Astrocyte (in vitro differentiated cells and primary cell): ENCODE measurements at regions not wholly inside any gene's neighbourhood (a gene's known extent, or its start where the extent isn't known, plus 50 kb on each side); places are given as distances from the start of the nearest gene placed in this dataset.

ENCODE experiments used
- DNase-seq: peaks from one replicate; pipeline ENCODE4 v3.0.0-alpha.2; 2010; ENCODE audit warnings: low read depth
- FAIRE-seq: peaks from 2 replicates; lab custom pipeline; 2011; peaks lifted over from hg19 to GRCh38; lab: Jason Lieb, UNC
- H2AFZ ChIP-seq: 2 replicates; pipeline ENCODE4 v1.6.0; 2012; ENCODE audit warnings: low read depth, low read length, inconsistent platforms
- H3K27ac ChIP-seq: 2 replicates; pipeline ENCODE4 v1.5.1; 2011; ENCODE audit warnings: low read depth, low read length, inconsistent platforms
- H3K27me3 ChIP-seq: 2 replicates; pipeline ENCODE4 v1.6.0; 2011; ENCODE audit warnings: low read length, inconsistent platforms; ENCODE audit not compliant: insufficient read depth
- H3K36me3 ChIP-seq: 2 replicates; pipeline ENCODE4 v1.5.1; 2011; ENCODE audit warnings: low read length, inconsistent platforms; ENCODE audit not compliant: insufficient read depth
- H3K4me1 ChIP-seq: 2 replicates; pipeline ENCODE4 v1.5.1; 2011; ENCODE audit warnings: low read length, inconsistent platforms; ENCODE audit not compliant: insufficient read depth
- H3K4me2 ChIP-seq: 2 replicates; pipeline ENCODE4 v1.6.0; 2012; ENCODE audit warnings: low read length, inconsistent platforms
- H3K4me3 ChIP-seq: 2 replicates; pipeline ENCODE4 v1.5.1; 2011; ENCODE audit warnings: low read depth, mild to moderate bottlenecking, low read length, inconsistent platforms; ENCODE audit not compliant: insufficient read depth
- H3K79me2 ChIP-seq: 2 replicates; pipeline ENCODE4 v1.6.0; 2012; ENCODE audit warnings: mild to moderate bottlenecking, low read length, inconsistent platforms; ENCODE audit not compliant: insufficient read depth
- H3K9ac ChIP-seq: 2 replicates; pipeline ENCODE4 v1.6.0; 2012; ENCODE audit warnings: mild to moderate bottlenecking, low read length, inconsistent platforms
- H3K9me3 ChIP-seq: 2 replicates; pipeline ENCODE4 v1.5.1; 2012; ENCODE audit warnings: low read depth, mild to moderate bottlenecking, low read length, inconsistent platforms; ENCODE audit not compliant: insufficient read depth
- H4K20me1 ChIP-seq: 2 replicates; pipeline ENCODE4 v1.6.0; 2012; ENCODE audit warnings: low read length, inconsistent platforms; ENCODE audit not compliant: insufficient read depth
- H3K27ac Mint-ChIP-seq: one replicate; pipeline ENCODE4 v1.8.0; 2021; ENCODE audit warnings: mild to moderate bottlenecking, mixed read lengths; ENCODE audit not compliant: unreplicated experiment
- H3K27me3 Mint-ChIP-seq: one replicate; pipeline ENCODE4 v1.8.0; 2021; ENCODE audit warnings: low read depth, mixed read lengths; ENCODE audit not compliant: unreplicated experiment
- H3K36me3 Mint-ChIP-seq: one replicate; pipeline ENCODE4 v1.8.0; 2021; ENCODE audit warnings: low read depth, mixed read lengths; ENCODE audit not compliant: unreplicated experiment
- H3K4me1 Mint-ChIP-seq: one replicate; pipeline ENCODE4 v1.8.0; 2021; ENCODE audit warnings: low read depth, mixed read lengths; ENCODE audit not compliant: unreplicated experiment
- H3K4me3 Mint-ChIP-seq: one replicate; pipeline ENCODE4 v1.8.0; 2021; ENCODE audit warnings: mild to moderate bottlenecking, moderate library complexity, mixed read lengths; ENCODE audit not compliant: unreplicated experiment
- H3K9me3 Mint-ChIP-seq: one replicate; pipeline ENCODE4 v1.8.0; 2021; ENCODE audit warnings: mild to moderate bottlenecking, mixed read lengths; ENCODE audit not compliant: unreplicated experiment
- EZH2 ChIP-seq: IDR thresholded peaks from 2 replicates; pipeline ENCODE4 v1.6.1; 2012; ENCODE audit warnings: mild to moderate bottlenecking, low read length, inconsistent platforms; ENCODE audit not compliant: insufficient read depth
- TF ChIP-seq, protein P1 (sequence below): IDR thresholded peaks from 2 replicates; pipeline ENCODE4 v1.5.1; 2011; ENCODE audit warnings: low read depth, mild to moderate bottlenecking, inconsistent platforms, low read length, moderate library complexity; ENCODE audit not compliant: insufficient read depth

DNA sequence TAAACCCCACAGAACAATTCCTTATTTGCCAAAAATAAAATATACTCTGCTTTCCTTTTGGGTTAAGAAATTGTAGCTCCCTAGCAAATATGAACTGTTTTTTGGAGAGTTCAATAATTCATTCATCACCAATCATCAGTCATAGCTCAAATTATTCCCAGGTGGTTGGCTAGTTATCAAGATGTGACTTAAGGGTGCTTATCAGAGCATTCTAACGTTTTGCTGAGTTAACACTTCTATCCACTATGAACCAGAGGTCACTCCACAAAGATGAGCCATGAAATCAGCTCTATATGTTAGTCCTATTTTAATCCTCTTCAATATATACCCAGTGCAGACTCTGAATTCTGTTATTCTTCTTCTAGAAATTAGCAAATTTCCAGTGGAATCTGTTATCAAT is 379.1 kb downstream of the TENT5A start:
- Histone ChIP-seq H3K4me1 (no peaks in the 10 kb centered on the region), H2AFZ (no peak overlapping the region), H3K79me2 (no peaks in the 10 kb centered on the region), H3K27ac (no peak overlapping the region), H3K27me3 (no peaks in the 10 kb centered on the region), H4K20me1 (no peaks in the 10 kb centered on the region), H3K9me3 (no peaks in the 10 kb centered on the region), H3K4me3 (no peak overlapping the region), H3K9ac (no peak overlapping the region), H3K36me3 (no peaks in the 10 kb centered on the region), H3K4me2 (no peak overlapping the region)
- no peaks in the 10 kb centered on the region for H3K9me3 Mint-ChIP-seq
- H3K36me3 Mint-ChIP-seq = no peaks in the 10 kb centered on the region
- peaks cover 4% of the 10 kb centered on the region for H3K4me1 Mint-ChIP-seq
- no peak overlapping the region for H3K4me3 Mint-ChIP-seq
- FAIRE-seq (no peak), DNase-seq (no peak)
- TF ChIP-seq EZH2 = no peak
- TF ChIP-seq, protein P1, sequence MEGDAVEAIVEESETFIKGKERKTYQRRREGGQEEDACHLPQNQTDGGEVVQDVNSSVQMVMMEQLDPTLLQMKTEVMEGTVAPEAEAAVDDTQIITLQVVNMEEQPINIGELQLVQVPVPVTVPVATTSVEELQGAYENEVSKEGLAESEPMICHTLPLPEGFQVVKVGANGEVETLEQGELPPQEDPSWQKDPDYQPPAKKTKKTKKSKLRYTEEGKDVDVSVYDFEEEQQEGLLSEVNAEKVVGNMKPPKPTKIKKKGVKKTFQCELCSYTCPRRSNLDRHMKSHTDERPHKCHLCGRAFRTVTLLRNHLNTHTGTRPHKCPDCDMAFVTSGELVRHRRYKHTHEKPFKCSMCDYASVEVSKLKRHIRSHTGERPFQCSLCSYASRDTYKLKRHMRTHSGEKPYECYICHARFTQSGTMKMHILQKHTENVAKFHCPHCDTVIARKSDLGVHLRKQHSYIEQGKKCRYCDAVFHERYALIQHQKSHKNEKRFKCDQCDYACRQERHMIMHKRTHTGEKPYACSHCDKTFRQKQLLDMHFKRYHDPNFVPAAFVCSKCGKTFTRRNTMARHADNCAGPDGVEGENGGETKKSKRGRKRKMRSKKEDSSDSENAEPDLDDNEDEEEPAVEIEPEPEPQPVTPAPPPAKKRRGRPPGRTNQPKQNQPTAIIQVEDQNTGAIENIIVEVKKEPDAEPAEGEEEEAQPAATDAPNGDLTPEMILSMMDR = no peak
- H3K27ac Mint-ChIP-seq = no peak overlapping the region
- no peaks in the 10 kb centered on the region for H3K27me3 Mint-ChIP-seq

DNA sequence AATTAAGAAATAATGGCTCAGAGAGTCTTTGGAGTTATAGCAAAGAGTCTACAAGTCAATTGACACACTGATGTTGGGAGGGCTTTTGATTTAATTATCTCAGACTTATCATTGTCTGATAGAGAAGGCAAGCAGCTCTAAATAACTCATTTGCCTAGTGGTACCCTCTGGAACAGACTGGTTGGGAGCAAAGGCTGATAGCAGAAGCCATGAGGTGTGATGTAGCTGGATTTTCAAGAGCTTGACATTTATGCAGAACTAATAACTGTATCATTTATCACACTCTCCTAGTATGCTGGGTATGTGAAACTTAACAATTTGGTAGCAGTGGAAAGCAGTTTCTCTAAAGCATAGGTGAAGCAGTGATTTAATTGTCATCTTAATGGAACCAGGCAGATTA is 380.6 kb downstream of the TENT5A start:
- Histone ChIP-seq H3K79me2 (no peaks in the 10 kb centered on the region), H3K27ac (no peak overlapping the region), H3K9ac (no peak overlapping the region), H3K36me3 (no peaks in the 10 kb centered on the region), H3K4me2 (no peak overlapping the region), H3K9me3 (no peaks in the 10 kb centered on the region), H3K4me1 (no peaks in the 10 kb centered on the region), H2AFZ (no peak overlapping the region), H3K4me3 (no peak overlapping the region), H3K27me3 (no peaks in the 10 kb centered on the region), H4K20me1 (no peaks in the 10 kb centered on the region)
- Mint-ChIP-seq H3K27ac (no peak overlapping the region), H3K9me3 (no peaks in the 10 kb centered on the region), H3K4me3 (no peak overlapping the region), H3K4me1 (peaks cover 4% of the 10 kb centered on the region), H3K36me3 (no peaks in the 10 kb centered on the region), H3K27me3 (no peaks in the 10 kb centered on the region)
- no peak for DNase-seq
- TF ChIP-seq, protein P1 = no peak
- TF ChIP-seq EZH2 = no peak
- FAIRE-seq = no peak

DNA sequence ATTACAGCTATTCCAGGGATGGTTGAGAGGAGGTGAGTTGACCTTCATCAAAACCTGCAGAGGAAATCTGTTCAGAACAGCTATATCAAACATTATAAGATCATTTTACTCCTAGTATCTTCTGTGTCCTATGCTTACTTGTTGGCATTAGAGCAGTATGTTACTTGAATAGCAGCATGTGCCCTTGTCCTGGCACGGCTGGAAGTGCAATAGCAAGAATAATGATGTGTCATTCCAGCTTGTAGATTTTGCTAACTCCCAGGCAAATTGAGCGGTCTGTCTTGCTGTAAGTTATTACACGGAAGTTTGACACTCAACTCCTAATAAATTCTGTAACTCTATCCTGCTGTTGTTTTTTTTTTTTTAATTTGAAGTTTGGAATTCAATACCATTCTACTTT is 385.5 kb downstream of the TENT5A start:
- no peaks in the 10 kb centered on the region for H3K4me1 ChIP-seq
- no peaks in the 10 kb centered on the region for H3K27me3 ChIP-seq
- FAIRE-seq (no peak), DNase-seq (no peak)
- H3K4me2 ChIP-seq = no peak overlapping the region
- Mint-ChIP-seq H3K9me3 (no peaks in the 10 kb centered on the region), H3K4me3 (no peak overlapping the region), H3K36me3 (no peaks in the 10 kb centered on the region), H3K27me3 (no peaks in the 10 kb centered on the region), H3K4me1 (peaks cover 8% of the 10 kb centered on the region), H3K27ac (no peak overlapping the region)
- no peak overlapping the region for H3K9ac ChIP-seq
- H4K20me1 ChIP-seq = no peaks in the 10 kb centered on the region
- H2AFZ ChIP-seq = no peak overlapping the region
- no peaks in the 10 kb centered on the region for H3K9me3 ChIP-seq
- no peak overlapping the region for H3K27ac ChIP-seq
- TF ChIP-seq, protein P1 = no peak
- no peak for TF ChIP-seq EZH2
- H3K4me3 ChIP-seq = no peak overlapping the region
- H3K79me2 ChIP-seq = no peaks in the 10 kb centered on the region
- H3K36me3 ChIP-seq = no peaks in the 10 kb centered on the region
